OCI-LY7 (cell line): ENCODE measurements at regions not wholly inside any gene's neighbourhood (a gene's known extent, or its start where the extent isn't known, plus 50 kb on each side); places are given as distances from the start of the nearest gene placed in this dataset.

ENCODE experiments used
- EZH2phosphoT487 ChIP-seq: fragments of 200-600 bp; sonication (generic); IDR thresholded peaks from 2 replicates; pipeline ENCODE4 v1.6.1; 2018; ENCODE audit warnings: low read depth, borderline replicate concordance, mild to moderate bottlenecking, mixed run types, antibody characterized with exemption, low read length, moderate library complexity, mixed read lengths
- TF ChIP-seq, protein P1 (sequence below): fragments of 200-600 bp; sonication (generic); conservative IDR thresholded peaks from 2 replicates; pipeline ENCODE4 v1.5.1; 2014; ENCODE audit warnings: mild to moderate bottlenecking, antibody characterized with exemption, low read length, moderate library complexity, mixed read lengths

DNA sequence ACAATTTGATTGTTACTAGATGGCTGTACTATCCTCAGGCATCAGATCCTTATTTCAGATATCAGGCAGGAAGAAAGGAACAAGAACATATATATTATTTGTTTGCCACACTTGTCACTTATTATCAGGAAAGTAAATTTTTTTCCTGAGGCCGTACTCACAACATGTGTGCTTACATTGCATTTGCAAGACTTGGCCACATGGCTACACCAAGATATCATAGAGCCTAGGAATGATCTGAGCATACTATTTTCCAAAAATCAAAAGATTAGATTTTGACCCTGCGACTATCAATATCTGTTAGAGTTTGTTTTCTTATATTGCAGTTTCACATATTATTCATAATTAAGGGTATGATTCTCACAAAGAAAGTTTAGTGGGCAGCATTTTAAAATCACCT, 426.2 kb upstream of the BCHE start:
- TF ChIP-seq, protein P1, sequence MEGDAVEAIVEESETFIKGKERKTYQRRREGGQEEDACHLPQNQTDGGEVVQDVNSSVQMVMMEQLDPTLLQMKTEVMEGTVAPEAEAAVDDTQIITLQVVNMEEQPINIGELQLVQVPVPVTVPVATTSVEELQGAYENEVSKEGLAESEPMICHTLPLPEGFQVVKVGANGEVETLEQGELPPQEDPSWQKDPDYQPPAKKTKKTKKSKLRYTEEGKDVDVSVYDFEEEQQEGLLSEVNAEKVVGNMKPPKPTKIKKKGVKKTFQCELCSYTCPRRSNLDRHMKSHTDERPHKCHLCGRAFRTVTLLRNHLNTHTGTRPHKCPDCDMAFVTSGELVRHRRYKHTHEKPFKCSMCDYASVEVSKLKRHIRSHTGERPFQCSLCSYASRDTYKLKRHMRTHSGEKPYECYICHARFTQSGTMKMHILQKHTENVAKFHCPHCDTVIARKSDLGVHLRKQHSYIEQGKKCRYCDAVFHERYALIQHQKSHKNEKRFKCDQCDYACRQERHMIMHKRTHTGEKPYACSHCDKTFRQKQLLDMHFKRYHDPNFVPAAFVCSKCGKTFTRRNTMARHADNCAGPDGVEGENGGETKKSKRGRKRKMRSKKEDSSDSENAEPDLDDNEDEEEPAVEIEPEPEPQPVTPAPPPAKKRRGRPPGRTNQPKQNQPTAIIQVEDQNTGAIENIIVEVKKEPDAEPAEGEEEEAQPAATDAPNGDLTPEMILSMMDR = no peak
- no peak for TF ChIP-seq EZH2phosphoT487
